ENCODE measurements at regions not wholly inside any gene's neighbourhood (a gene's known extent, or its start where the extent isn't known, plus 50 kb on each side); places are given as distances from the start of the nearest gene placed in this dataset.

- no peaks in the 10 kb centered on the region for H3K27me3 Mint-ChIP-seq (ENCODE audit: insufficient read depth, unreplicated experiment)
- intact Hi-C loops (cut with micrococcal nuclease; ENCODE audit: unreplicated experiment): loop anchor here (1.0 to 5.0 kb wide), 4 partner anchors 146 to 461 kb away; partner anchors contain the start of genes BRCA1, DUSP3 and VAT1
- Histone ChIP-seq H3K36me3 (ENCODE audit: control insufficient read depth, insufficient read depth, low read length) (no peaks in the 10 kb centered on the region), H3K27me3 (replicated peaks; ENCODE audit: control insufficient read depth, insufficient read depth, low read length) (no peaks in the 10 kb centered on the region), H3K9me3 (peaks cover 14% of the 10 kb centered on the region), H3K4me1 (peaks cover 4% of the 10 kb centered on the region), H3K4me3 (ENCODE audit: low read depth, low read length) (no peak overlapping the region)
- H3K36me3 Mint-ChIP-seq (ENCODE audit: insufficient read depth, unreplicated experiment): peaks cover 14% of the 10 kb centered on the region
- no peak overlapping the region for H3K4me3 Mint-ChIP-seq (ENCODE audit: unreplicated experiment)
- POLR2A ChIA-PET: interaction anchor here (0.5 to 2.2 kb wide), 27 partner anchors 8 to 780 kb away, joined by 3 to 36 read pairs (median 5); partner anchors contain the start of genes BRCA1, DHX8, NAGLU and NBR1
- no peak for DNase-seq
- H3K9me3 Mint-ChIP-seq (ENCODE audit: unreplicated experiment): no peaks in the 10 kb centered on the region
- TF ChIP-seq CTCF (IDR thresholded peaks at IDR 0.05; ENCODE audit: insufficient read depth in 1 of 2, low read depth in 1 of 2, low read length in 1 of 2, severe bottlenecking in 1 of 2, unreplicated experiment in 1 of 2): no peak
- TSS peak; percentile 94 for BruUV-seq (replicated peaks)
- no peak overlapping the region for H3K27ac Mint-ChIP-seq (ENCODE audit: unreplicated experiment)
- H3K4me1 Mint-ChIP-seq (ENCODE audit: low read depth, unreplicated experiment): peaks cover 7% of the 10 kb centered on the region
- CTCF ChIA-PET: interaction anchor here (0.9 to 1.4 kb wide), 5 partner anchors 10 to 292 kb away, joined by 3 to 5 read pairs (median 3); partner anchors contain the start of genes NBR1 and TMEM106A
These were observed 82.2 kb upstream of the RNU2-1 start for GRCh38 chr17:43315858-43316521.

- H3K36me3 Mint-ChIP-seq (ENCODE audit: insufficient read depth, unreplicated experiment): peaks cover 12% of the 10 kb centered on the region
- ChIA-PET CTCF (interaction anchor here (1.0 to 1.4 kb wide), 3 partner anchors 52 to 291 kb away, joined by 3 to 5 read pairs (median 5); partner anchors contain the start of gene NBR1), POLR2A (interaction anchor here (0.5 to 2.2 kb wide), 22 partner anchors 13 to 779 kb away, joined by 3 to 36 read pairs (median 7); partner anchors contain the start of genes BRCA1, DHX8, NAGLU and NBR1)
- no peak overlapping the region for H3K4me3 ChIP-seq (ENCODE audit: low read depth, low read length)
- intact Hi-C loops (cut with micrococcal nuclease; ENCODE audit: unreplicated experiment): loop anchor here (1.0 to 5.0 kb wide), 3 partner anchors 145 to 462 kb away; partner anchors contain the start of genes DUSP3 and VAT1
- no TSS peak for BruUV-seq (replicated peaks)
- H3K4me1 Mint-ChIP-seq (ENCODE audit: low read depth, unreplicated experiment): peaks cover 7% of the 10 kb centered on the region
- no peaks in the 10 kb centered on the region for H3K9me3 Mint-ChIP-seq (ENCODE audit: unreplicated experiment)
- H3K27me3 ChIP-seq (replicated peaks; ENCODE audit: control insufficient read depth, insufficient read depth, low read length): no peaks in the 10 kb centered on the region
- peaks cover 14% of the 10 kb centered on the region for H3K9me3 ChIP-seq
- H3K4me1 ChIP-seq: peaks cover 4% of the 10 kb centered on the region
- no peak overlapping the region for H3K27ac Mint-ChIP-seq (ENCODE audit: unreplicated experiment)
- no peaks in the 10 kb centered on the region for H3K36me3 ChIP-seq (ENCODE audit: control insufficient read depth, insufficient read depth, low read length)
- H3K27me3 Mint-ChIP-seq (ENCODE audit: insufficient read depth, unreplicated experiment): no peaks in the 10 kb centered on the region
- DNase-seq: no peak
- TF ChIP-seq CTCF (IDR thresholded peaks at IDR 0.05; ENCODE audit: insufficient read depth in 1 of 2, low read depth in 1 of 2, low read length in 1 of 2, severe bottlenecking in 1 of 2, unreplicated experiment in 1 of 2): no peak
- no peak overlapping the region for H3K4me3 Mint-ChIP-seq (ENCODE audit: unreplicated experiment)
These were observed 81.6 kb upstream of the RNU2-1 start for GRCh38 chr17:43315369-43315768.

GRCh38 chr17:43314611-43315011, 80.8 kb upstream of the RNU2-1 start:
- no peak overlapping the region for H3K4me3 Mint-ChIP-seq (ENCODE audit: unreplicated experiment)
- H3K4me1 ChIP-seq: peaks cover 4% of the 10 kb centered on the region
- peaks cover 8% of the 10 kb centered on the region for H3K9me3 ChIP-seq
- peaks cover 6% of the 10 kb centered on the region for H3K36me3 Mint-ChIP-seq (ENCODE audit: insufficient read depth, unreplicated experiment)
- no peaks in the 10 kb centered on the region for H3K9me3 Mint-ChIP-seq (ENCODE audit: unreplicated experiment)
- no peaks in the 10 kb centered on the region for H3K36me3 ChIP-seq (ENCODE audit: control insufficient read depth, insufficient read depth, low read length)
- no TSS peak for BruUV-seq (replicated peaks)
- H3K27me3 ChIP-seq (replicated peaks; ENCODE audit: control insufficient read depth, insufficient read depth, low read length): no peaks in the 10 kb centered on the region
- intact Hi-C loops (cut with micrococcal nuclease; ENCODE audit: unreplicated experiment): loop anchor here (1.0 to 5.0 kb wide), 3 partner anchors 144 to 463 kb away; partner anchors contain the start of genes DUSP3 and VAT1
- CTCF ChIA-PET: interaction anchor here (0.6 kb wide), 1 partner anchor 103 kb away, joined by 3 read pairs; the partner anchor contains the start of gene TMEM106A
- no peak overlapping the region for H3K27ac Mint-ChIP-seq (ENCODE audit: unreplicated experiment)
- POLR2A ChIA-PET: interaction anchor here (0.6 to 2.2 kb wide), 6 partner anchors 47 to 309 kb away, joined by 3 to 36 read pairs (median 18); partner anchors contain the start of gene TMEM106A
- DNase-seq: no peak
- H3K27me3 Mint-ChIP-seq (ENCODE audit: insufficient read depth, unreplicated experiment): no peaks in the 10 kb centered on the region
- H3K4me3 ChIP-seq (ENCODE audit: low read depth, low read length): no peak overlapping the region
- peaks cover 7% of the 10 kb centered on the region for H3K4me1 Mint-ChIP-seq (ENCODE audit: low read depth, unreplicated experiment)
- no peak for TF ChIP-seq CTCF (IDR thresholded peaks at IDR 0.05; ENCODE audit: insufficient read depth in 1 of 2, low read depth in 1 of 2, low read length in 1 of 2, severe bottlenecking in 1 of 2, unreplicated experiment in 1 of 2)

Measured in Caco-2 (cell line).